ENCODE measurements at regions not wholly inside any gene's neighbourhood (a gene's known extent, or its start where the extent isn't known, plus 50 kb on each side); places are given as distances from the start of the nearest gene placed in this dataset.

DNA sequence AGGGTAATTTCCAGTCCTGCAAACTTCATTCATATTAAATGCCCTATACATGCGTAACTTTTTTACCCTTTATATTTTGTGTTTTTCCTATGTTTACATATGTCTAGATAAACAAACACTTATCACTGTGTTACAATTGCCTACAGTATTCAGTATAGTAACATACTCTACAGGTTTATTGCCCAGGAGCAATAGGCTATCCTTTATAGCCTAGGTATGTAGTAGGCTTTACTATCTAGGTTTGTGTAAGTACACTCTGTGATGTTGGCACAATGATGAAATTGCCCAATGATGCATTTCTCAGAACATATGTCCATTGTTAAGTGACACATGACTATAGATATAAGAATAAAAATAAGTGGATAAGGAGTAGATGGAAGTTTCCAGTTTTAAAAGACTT, 345.5 kb upstream of the C1orf87 start:
- TF ChIP-seq EZH2phosphoT487 (IDR thresholded peaks at IDR 0.05; ENCODE audit: low read depth) (no peak), CTCF (IDR thresholded peaks at IDR 0.05; ENCODE audit: low read depth, low read length) (no peak)
- no peaks in the 10 kb centered on the region for H4K20me1 ChIP-seq (ENCODE audit: insufficient read depth, low read length)
- no peak overlapping the region for H3K4me2 ChIP-seq (ENCODE audit: low read length)
- no peak overlapping the region for H3K27ac ChIP-seq (ENCODE audit: low read length)
- no peaks in the 10 kb centered on the region; the same call in 1 of the 2 replicates for H3K4me1 ChIP-seq (ENCODE audit: low read length)
- H2AFZ ChIP-seq (ENCODE audit: low read depth, low read length): no peak overlapping the region
- H3K9me3 ChIP-seq (ENCODE audit: insufficient read depth, low read length): 0 out of 2 replicates have a peak, but pooled peaks cover 5% of the 10 kb centered on the region
- no peak overlapping the region for H3K4me3 ChIP-seq (ENCODE audit: low read length)
- no peaks in the 10 kb centered on the region for H3K27me3 ChIP-seq (ENCODE audit: low read depth, low read length)
- H3K9ac ChIP-seq (ENCODE audit: low read length): no peak overlapping the region
- H3K79me2 ChIP-seq (ENCODE audit: low read length): no peaks in the 10 kb centered on the region
- peaks cover 15% of the 10 kb centered on the region for H3K36me3 ChIP-seq (replicated peaks; ENCODE audit: low read depth, low read length)

- Histone ChIP-seq H3K27me3 (ENCODE audit: low read depth, low read length) (no peaks in the 10 kb centered on the region), H3K4me2 (ENCODE audit: low read length) (no peak overlapping the region), H4K20me1 (ENCODE audit: insufficient read depth, low read length) (no peaks in the 10 kb centered on the region), H3K4me1 (ENCODE audit: low read length) (no peaks in the 10 kb centered on the region; the same call in 1 of the 2 replicates), H3K9ac (ENCODE audit: low read length) (no peak overlapping the region), H3K36me3 (replicated peaks; ENCODE audit: low read depth, low read length) (no peaks in the 10 kb centered on the region), H3K9me3 (ENCODE audit: insufficient read depth, low read length) (no peaks in the 10 kb centered on the region), H3K79me2 (ENCODE audit: low read length) (no peaks in the 10 kb centered on the region), H2AFZ (ENCODE audit: low read depth, low read length) (no peak overlapping the region), H3K4me3 (ENCODE audit: low read length) (no peak overlapping the region), H3K27ac (ENCODE audit: low read length) (no peak overlapping the region)
- TF ChIP-seq CTCF (IDR thresholded peaks at IDR 0.05; ENCODE audit: low read depth, low read length): no peak
Measured at GRCh38 chr1:60415696-60416095, 342.1 kb upstream of the C1orf87 start.

GRCh38 chr1:60413091-60413490, 339.5 kb upstream of the C1orf87 start:
- Histone ChIP-seq H4K20me1 (ENCODE audit: insufficient read depth, low read length) (no peaks in the 10 kb centered on the region), H3K4me1 (ENCODE audit: low read length) (no peaks in the 10 kb centered on the region), H3K36me3 (replicated peaks; ENCODE audit: low read depth, low read length) (no peaks in the 10 kb centered on the region), H2AFZ (ENCODE audit: low read depth, low read length) (no peak overlapping the region), H3K4me3 (ENCODE audit: low read length) (no peak overlapping the region), H3K9ac (ENCODE audit: low read length) (no peak overlapping the region), H3K27me3 (ENCODE audit: low read depth, low read length) (no peaks in the 10 kb centered on the region), H3K4me2 (ENCODE audit: low read length) (no peak overlapping the region), H3K9me3 (ENCODE audit: insufficient read depth, low read length) (no peaks in the 10 kb centered on the region), H3K27ac (ENCODE audit: low read length) (no peak overlapping the region), H3K79me2 (ENCODE audit: low read length) (no peaks in the 10 kb centered on the region)
- TF ChIP-seq EZH2phosphoT487 (IDR thresholded peaks at IDR 0.05; ENCODE audit: low read depth): no peak
- TF ChIP-seq CTCF (IDR thresholded peaks at IDR 0.05; ENCODE audit: low read depth, low read length): no peak

GRCh38 chr1:60411591-60411990, 338.0 kb upstream of the C1orf87 start:
- Histone ChIP-seq H3K9me3 (ENCODE audit: insufficient read depth, low read length) (no peaks in the 10 kb centered on the region), H3K4me2 (ENCODE audit: low read length) (no peak overlapping the region), H3K27ac (ENCODE audit: low read length) (no peak overlapping the region), H3K4me1 (ENCODE audit: low read length) (no peaks in the 10 kb centered on the region), H3K9ac (ENCODE audit: low read length) (no peak overlapping the region), H3K27me3 (ENCODE audit: low read depth, low read length) (no peaks in the 10 kb centered on the region), H4K20me1 (ENCODE audit: insufficient read depth, low read length) (no peaks in the 10 kb centered on the region), H3K79me2 (ENCODE audit: low read length) (no peaks in the 10 kb centered on the region), H3K4me3 (ENCODE audit: low read length) (no peak overlapping the region), H3K36me3 (replicated peaks; ENCODE audit: low read depth, low read length) (no peaks in the 10 kb centered on the region), H2AFZ (ENCODE audit: low read depth, low read length) (no peak overlapping the region)
- TF ChIP-seq EZH2phosphoT487 (IDR thresholded peaks at IDR 0.05; ENCODE audit: low read depth) (no peak), CTCF (IDR thresholded peaks at IDR 0.05; ENCODE audit: low read depth, low read length) (no peak)

All from OCI-LY3 (cell line).